Liver (tissue), 7 donors: ENCODE measurements at regions not wholly inside any gene's neighbourhood (a gene's known extent, or its start where the extent isn't known, plus 50 kb on each side); places are given as distances from the start of the nearest gene placed in this dataset.

Source experiments
- DNase-seq: peaks from one replicate; pipeline ENCODE4 v3.0.0-alpha.2; 2017; ENCODE audit warnings: low spot score
- H3K27ac ChIP-seq, 2 donors: one replicate each; pipeline ENCODE4 v1.7.0; 2013; ENCODE audit warnings: inconsistent platforms in 2 of 2, low read length in 2 of 2, control low read depth in 1 of 2, low read depth in 1 of 2, mild to moderate bottlenecking in 1 of 2
- H3K27me3 ChIP-seq, 4 donors: one replicate each; pipeline versions ENCODE4 v1.6.1 to v1.7.0; 2013; ENCODE audit warnings: low read length in 3 of 4, inconsistent platforms in 1 of 4, mild to moderate bottlenecking in 1 of 4, moderate library complexity in 1 of 4; ENCODE audit not compliant: control insufficient read depth in 4 of 4, insufficient read depth in 4 of 4
- H3K36me3 ChIP-seq, 4 donors: one replicate each; pipeline versions ENCODE4 v1.6.1 to v1.7.0; 2013; ENCODE audit warnings: low read length in 3 of 4, mild to moderate bottlenecking in 3 of 4, low read depth in 1 of 4, moderate library complexity in 1 of 4; ENCODE audit not compliant: control insufficient read depth in 4 of 4, insufficient read depth in 3 of 4
- H3K4me1 ChIP-seq, 4 donors: one replicate each; pipeline versions ENCODE4 v1.6.1 to v1.7.0; 2013; ENCODE audit warnings: low read length in 3 of 4, mild to moderate bottlenecking in 3 of 4, moderate library complexity in 1 of 4; ENCODE audit not compliant: control insufficient read depth in 4 of 4, insufficient read depth in 4 of 4
- H3K4me3 ChIP-seq, 3 donors: one replicate each; pipeline versions ENCODE4 v1.6.1 to v1.7.0; 2013; ENCODE audit warnings: low read length in 3 of 3, control low read depth in 1 of 3, low read depth in 1 of 3, mild to moderate bottlenecking in 1 of 3
- H3K9ac ChIP-seq, 2 donors: one replicate each; pipeline ENCODE4 v1.7.0; 2013; ENCODE audit warnings: low read length in 2 of 2, mild to moderate bottlenecking in 2 of 2, moderate library complexity in 2 of 2, control low read depth in 1 of 2, low read depth in 1 of 2
- H3K9me3 ChIP-seq, 4 donors: one replicate each; pipeline versions ENCODE4 v1.6.1 to v1.7.0; 2013; ENCODE audit warnings: low read length in 3 of 4; ENCODE audit not compliant: control insufficient read depth in 4 of 4
- FOXA1 ChIP-seq: IDR thresholded peaks from 2 replicates; pipeline ENCODE4 v1.6.1; 2016; ENCODE audit warnings: antibody characterized with exemption
- FOXA2 ChIP-seq: IDR thresholded peaks from 2 replicates; pipeline ENCODE4 v1.6.1; 2016; ENCODE audit warnings: antibody characterized with exemption
- GABPA ChIP-seq, 2 donors: IDR thresholded peaks in 1 of 2; conservative IDR thresholded peaks in 1 of 2; 2 replicates each; pipeline ENCODE4 v1.6.1; 2016; ENCODE audit warnings: antibody characterized with exemption in 2 of 2, mild to moderate bottlenecking in 1 of 2, moderate library complexity in 1 of 2
- HNF4G ChIP-seq: IDR thresholded peaks from 2 replicates; pipeline ENCODE4 v1.6.1; 2016; ENCODE audit warnings: antibody characterized with exemption
- JUND ChIP-seq, 2 donors: IDR thresholded peaks; 2 replicates each; pipeline ENCODE4 v1.6.1; 2016; ENCODE audit warnings: antibody characterized with exemption in 2 of 2
- MAX ChIP-seq: IDR thresholded peaks from 2 replicates; pipeline ENCODE4 v1.6.1; 2016; ENCODE audit warnings: antibody characterized with exemption
- NR2F2 ChIP-seq: IDR thresholded peaks from 2 replicates; pipeline ENCODE4 v1.6.1; 2016; ENCODE audit warnings: antibody characterized with exemption
- RAD21 ChIP-seq, 2 donors: IDR thresholded peaks; 2 replicates each; pipeline ENCODE4 v1.6.1; 2016; ENCODE audit warnings: antibody characterized with exemption in 2 of 2, mild to moderate bottlenecking in 2 of 2
- RXRA ChIP-seq, 2 donors: IDR thresholded peaks; 2 replicates each; pipeline ENCODE4 v1.6.1; 2017 to 2018; ENCODE audit warnings: antibody characterized with exemption in 2 of 2, mild to moderate bottlenecking in 1 of 2
- SP1 ChIP-seq: IDR thresholded peaks from 2 replicates; pipeline ENCODE4 v1.6.1; 2018; ENCODE audit warnings: antibody characterized with exemption, mild to moderate bottlenecking
- TAF1 ChIP-seq: conservative IDR thresholded peaks from 2 replicates; pipeline ENCODE4 v1.6.1; 2016; ENCODE audit warnings: antibody characterized with exemption, mild to moderate bottlenecking
- YY1 ChIP-seq: IDR thresholded peaks from 2 replicates; pipeline ENCODE4 v1.6.1; 2016; ENCODE audit warnings: antibody characterized with exemption, mild to moderate bottlenecking
- ZBTB33 ChIP-seq: IDR thresholded peaks from 2 replicates; pipeline ENCODE4 v1.6.1; 2016; ENCODE audit warnings: antibody characterized with exemption
- WGBS: extraction: QIAGEN DNeasy Blood & Tissue Kit; methylation state at CpG from one replicate; pipeline ENCODE4 v1.1.7; 2013; 5-methylcytosine and 5-hydroxymethylcytosine counted together
- TF ChIP-seq, protein P1 (sequence below): IDR thresholded peaks from 2 replicates; pipeline ENCODE4 v1.6.1; 2016; ENCODE audit warnings: antibody characterized with exemption
- TF ChIP-seq, protein P2 (sequence below): IDR thresholded peaks from 2 replicates; pipeline ENCODE4 v1.6.1; 2016; ENCODE audit warnings: antibody characterized with exemption, mild to moderate bottlenecking
- donor health status: healthy.
- donor health status: healthy.
- donor health status: healthy.
- donor health status: healthy.

DNA sequence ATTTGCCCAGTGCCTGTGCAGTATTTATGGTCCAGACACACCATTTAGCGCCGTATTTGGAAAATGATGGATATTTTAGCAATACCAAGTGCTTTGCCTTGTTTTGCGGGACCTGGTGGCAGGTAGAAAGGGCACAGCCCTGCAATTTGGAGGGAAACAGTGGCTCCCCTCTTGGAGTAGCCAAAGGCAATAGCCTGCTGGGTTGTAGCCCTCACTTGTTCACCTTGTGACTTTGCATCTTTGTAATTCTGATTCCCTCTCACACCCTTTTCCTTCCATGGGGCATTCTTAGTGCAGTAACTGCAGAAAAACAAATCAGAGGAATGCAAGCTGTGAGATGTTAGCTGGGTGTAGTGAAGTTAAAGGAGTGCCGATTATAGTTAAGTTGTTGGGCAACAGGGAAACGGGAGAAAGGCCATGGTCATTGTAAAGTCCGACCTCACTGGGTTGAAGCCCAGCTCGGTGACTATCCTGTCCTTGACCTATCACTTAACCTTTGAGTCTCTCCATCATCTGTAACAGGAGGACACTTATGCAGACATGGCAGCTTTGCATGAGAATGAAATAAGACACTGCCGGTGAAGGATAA is 131.0 kb upstream of the KLHL25 start (continued):
- TF ChIP-seq RAD21 (IDR thresholded peaks at IDR 0.05) (no peak), TAF1 (no peak), MAX (no peak), JUND (IDR thresholded peaks at IDR 0.05) (no peak), NR2F2 (no peak), HNF4G (no peak), FOXA2 (no peak), RXRA (IDR thresholded peaks at IDR 0.05) (no peak), GABPA (IDR thresholded peaks at IDR 0.05 in 1 of 2, conservative IDR thresholded peaks at IDR 0.05 in 1 of 2) (no peak)

DNA sequence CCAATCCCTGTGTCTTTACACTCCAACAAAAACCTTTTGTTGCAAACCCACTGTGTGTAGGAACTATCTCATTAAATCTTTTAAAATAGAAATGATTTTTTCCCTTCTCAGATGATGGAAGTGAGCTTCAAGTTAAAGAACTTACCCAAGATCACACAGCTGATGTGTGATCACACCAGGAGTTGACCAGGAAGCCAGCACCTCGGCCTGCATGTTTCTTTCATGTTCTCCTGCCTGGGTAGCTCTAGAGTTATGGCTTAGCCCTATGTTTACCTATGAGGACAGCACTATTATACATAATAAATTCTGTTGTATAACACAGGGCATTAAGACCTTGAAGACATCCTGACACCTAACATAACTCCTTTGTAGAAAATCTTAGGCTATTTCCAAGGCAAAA is 132.1 kb upstream of the KLHL25 start:
- H3K4me1 ChIP-seq = no peaks in the 10 kb centered on the region
- no peaks in the 10 kb centered on the region for H3K9me3 ChIP-seq
- DNase-seq = no peak
- no peaks in the 10 kb centered on the region for H3K36me3 ChIP-seq
- 84% methylated on average over 1 of the region's 1 CpG for WGBS
- H3K27ac ChIP-seq = no peak overlapping the region
- no peak overlapping the region for H3K4me3 ChIP-seq
- H3K27me3 ChIP-seq = no peaks in the 10 kb centered on the region
- TF ChIP-seq, protein P1, sequence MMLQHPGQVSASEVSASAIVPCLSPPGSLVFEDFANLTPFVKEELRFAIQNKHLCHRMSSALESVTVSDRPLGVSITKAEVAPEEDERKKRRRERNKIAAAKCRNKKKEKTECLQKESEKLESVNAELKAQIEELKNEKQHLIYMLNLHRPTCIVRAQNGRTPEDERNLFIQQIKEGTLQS = no peak
- no peak for TF ChIP-seq FOXA2
- TF ChIP-seq, protein P2, sequence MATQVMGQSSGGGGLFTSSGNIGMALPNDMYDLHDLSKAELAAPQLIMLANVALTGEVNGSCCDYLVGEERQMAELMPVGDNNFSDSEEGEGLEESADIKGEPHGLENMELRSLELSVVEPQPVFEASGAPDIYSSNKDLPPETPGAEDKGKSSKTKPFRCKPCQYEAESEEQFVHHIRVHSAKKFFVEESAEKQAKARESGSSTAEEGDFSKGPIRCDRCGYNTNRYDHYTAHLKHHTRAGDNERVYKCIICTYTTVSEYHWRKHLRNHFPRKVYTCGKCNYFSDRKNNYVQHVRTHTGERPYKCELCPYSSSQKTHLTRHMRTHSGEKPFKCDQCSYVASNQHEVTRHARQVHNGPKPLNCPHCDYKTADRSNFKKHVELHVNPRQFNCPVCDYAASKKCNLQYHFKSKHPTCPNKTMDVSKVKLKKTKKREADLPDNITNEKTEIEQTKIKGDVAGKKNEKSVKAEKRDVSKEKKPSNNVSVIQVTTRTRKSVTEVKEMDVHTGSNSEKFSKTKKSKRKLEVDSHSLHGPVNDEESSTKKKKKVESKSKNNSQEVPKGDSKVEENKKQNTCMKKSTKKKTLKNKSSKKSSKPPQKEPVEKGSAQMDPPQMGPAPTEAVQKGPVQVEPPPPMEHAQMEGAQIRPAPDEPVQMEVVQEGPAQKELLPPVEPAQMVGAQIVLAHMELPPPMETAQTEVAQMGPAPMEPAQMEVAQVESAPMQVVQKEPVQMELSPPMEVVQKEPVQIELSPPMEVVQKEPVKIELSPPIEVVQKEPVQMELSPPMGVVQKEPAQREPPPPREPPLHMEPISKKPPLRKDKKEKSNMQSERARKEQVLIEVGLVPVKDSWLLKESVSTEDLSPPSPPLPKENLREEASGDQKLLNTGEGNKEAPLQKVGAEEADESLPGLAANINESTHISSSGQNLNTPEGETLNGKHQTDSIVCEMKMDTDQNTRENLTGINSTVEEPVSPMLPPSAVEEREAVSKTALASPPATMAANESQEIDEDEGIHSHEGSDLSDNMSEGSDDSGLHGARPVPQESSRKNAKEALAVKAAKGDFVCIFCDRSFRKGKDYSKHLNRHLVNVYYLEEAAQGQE = no peak
- TF ChIP-seq FOXA1 = no peak
- no peak for TF ChIP-seq HNF4G
- TF ChIP-seq ZBTB33 = no peak
- H3K9ac ChIP-seq = no peak overlapping the region

DNA sequence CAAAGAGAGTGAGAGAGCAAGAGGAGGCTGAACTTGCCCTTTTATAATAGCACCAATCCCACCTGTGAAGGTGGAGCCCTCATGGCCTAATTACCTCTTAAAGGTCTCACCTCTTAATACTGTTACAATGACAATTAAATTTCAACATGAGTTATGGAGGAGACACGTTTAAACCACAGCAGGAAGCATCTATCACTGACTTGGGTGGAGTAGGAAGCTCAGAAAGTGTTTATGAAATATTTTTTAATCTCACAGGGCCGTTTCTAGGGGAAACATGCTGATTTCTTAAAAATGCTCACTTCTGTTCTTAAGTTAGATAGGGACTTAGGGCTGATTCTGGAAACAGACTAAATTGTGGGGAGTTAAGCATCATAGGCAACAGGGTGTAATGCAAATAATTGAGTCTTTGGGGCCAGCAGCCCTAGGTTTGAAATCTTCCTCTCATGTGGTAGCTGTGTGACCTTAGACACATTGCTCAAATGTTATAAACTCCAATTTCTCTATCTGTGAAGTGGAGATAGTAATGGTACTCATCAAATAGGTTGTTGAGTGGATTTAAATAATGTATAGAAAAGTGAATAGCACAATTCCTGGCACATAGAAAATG is 133.3 kb upstream of the KLHL25 start:
- H3K9me3 ChIP-seq = no peaks in the 10 kb centered on the region
- no peak for DNase-seq
- H3K4me3 ChIP-seq = no peak overlapping the region
- H3K27me3 ChIP-seq = no peaks in the 10 kb centered on the region
- H3K27ac ChIP-seq = no peak overlapping the region
- no peaks in the 10 kb centered on the region for H3K4me1 ChIP-seq
- no peak for TF ChIP-seq TAF1
- TF ChIP-seq ZBTB33 = no peak
- TF ChIP-seq SP1 = no peak
- TF ChIP-seq YY1 = no peak
- TF ChIP-seq FOXA2 = no peak
- no peak overlapping the region for H3K9ac ChIP-seq
- no peaks in the 10 kb centered on the region for H3K36me3 ChIP-seq
- WGBS = 60% methylated on average over 2 of the region's 2 CpGs
